KMS-11 (cell line): ENCODE measurements at regions not wholly inside any gene's neighbourhood (a gene's known extent, or its start where the extent isn't known, plus 50 kb on each side); places are given as distances from the start of the nearest gene placed in this dataset.

Experiments used
- H2AFZ ChIP-seq: fragments of 200-600 bp; sonication (generic); 2 replicates; pipeline ENCODE4 v1.6.1; 2016; ENCODE audit warnings: antibody characterized with exemption, mixed run types, low read depth
- H3K27ac ChIP-seq: fragments of 200-600 bp; sonication (generic); 2 replicates; pipeline ENCODE4 v1.6.1; 2016; ENCODE audit warnings: mild to moderate bottlenecking, mixed run types
- H3K27me3 ChIP-seq: fragments of 200-600 bp; sonication (generic); 2 replicates; pipeline ENCODE4 v1.6.1; 2017; ENCODE audit warnings: mild to moderate bottlenecking, low read depth, mixed run types, moderate library complexity; ENCODE audit not compliant: insufficient read depth
- H3K36me3 ChIP-seq: fragments of 200-600 bp; sonication (generic); 2 replicates; pipeline ENCODE4 v1.6.1; 2017; ENCODE audit warnings: mild to moderate bottlenecking, mixed run types; ENCODE audit not compliant: insufficient read depth
- H3K4me1 ChIP-seq: fragments of 200-600 bp; sonication (generic); 2 replicates; pipeline ENCODE4 v1.6.1; 2016; ENCODE audit warnings: mild to moderate bottlenecking, low read depth, mixed run types; ENCODE audit not compliant: poor library complexity, severe bottlenecking
- H3K4me2 ChIP-seq: fragments of 200-600 bp; sonication (generic); 2 replicates; pipeline ENCODE4 v1.7.0; 2016; ENCODE audit warnings: mild to moderate bottlenecking, mixed run types
- H3K4me3 ChIP-seq: fragments of 200-600 bp; sonication (generic); IDR thresholded peaks from 2 replicates; pipeline ENCODE4 v1.6.1; 2017; ENCODE audit warnings: low read depth, low read length, mixed read lengths; ENCODE audit not compliant: insufficient read depth
- H3K79me2 ChIP-seq: fragments of 200-600 bp; sonication (generic); 2 replicates; pipeline ENCODE4 v1.6.1; 2016; ENCODE audit warnings: low read depth, mixed run types; ENCODE audit not compliant: insufficient read depth
- H3K9ac ChIP-seq: fragments of 200-600 bp; sonication (generic); 2 replicates; pipeline ENCODE4 v1.6.1; 2016; ENCODE audit warnings: mild to moderate bottlenecking, mixed run types
- H4K20me1 ChIP-seq: fragments of 200-600 bp; sonication (generic); 2 replicates; pipeline ENCODE4 v1.6.1; 2016; ENCODE audit warnings: mild to moderate bottlenecking, mixed run types; ENCODE audit not compliant: insufficient read depth
- CTCF ChIP-seq: fragments of 200-600 bp; sonication (generic); conservative IDR thresholded peaks from 2 replicates; pipeline ENCODE4 v1.6.1; 2017; ENCODE audit warnings: low read depth, mild to moderate bottlenecking, antibody characterized with exemption, low read length, moderate library complexity, mixed read lengths

DNA sequence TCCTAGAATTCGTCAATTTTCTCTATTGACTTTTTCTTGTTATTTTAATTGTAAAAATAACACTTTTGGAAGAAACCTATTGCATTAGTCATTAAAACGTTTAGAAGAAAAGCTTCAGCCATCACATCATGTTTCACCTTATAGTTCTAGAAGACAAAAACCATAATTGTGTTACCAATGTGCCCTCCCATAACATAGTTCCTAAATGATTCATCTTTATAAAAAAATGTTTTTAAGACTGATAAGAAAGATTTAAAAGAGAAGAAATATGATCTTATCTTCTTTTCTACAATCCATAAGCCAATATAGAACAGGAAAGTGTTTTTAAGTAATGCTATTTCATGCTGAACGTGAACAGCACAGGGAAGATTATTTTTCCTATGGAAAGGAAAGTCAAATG is 316.6 kb upstream of the NDST4 start:
- no peaks in the 10 kb centered on the region for H3K79me2 ChIP-seq
- no peak for TF ChIP-seq CTCF
- no peaks in the 10 kb centered on the region for H3K36me3 ChIP-seq

GRCh38 chr4:115428455-115428854 is 315.0 kb upstream of the NDST4 start:
- Histone ChIP-seq H2AFZ (no peak overlapping the region), H4K20me1 (no peaks in the 10 kb centered on the region), H3K9ac (no peak overlapping the region), H3K79me2 (no peaks in the 10 kb centered on the region), H3K27me3 (no peaks in the 10 kb centered on the region), H3K4me3 (no peak overlapping the region), H3K27ac (no peak overlapping the region), H3K36me3 (no peaks in the 10 kb centered on the region), H3K4me1 (no peaks in the 10 kb centered on the region), H3K4me2 (no peak overlapping the region)
- no peak for TF ChIP-seq CTCF

More for the DNA sequence above, 316.6 kb upstream of the NDST4 start:
- H3K27me3 ChIP-seq, result no peaks in the 10 kb centered on the region
- H3K4me3 ChIP-seq, result no peak overlapping the region
- no peak overlapping the region for H3K9ac ChIP-seq
- H4K20me1 ChIP-seq, result no peaks in the 10 kb centered on the region
- no peak overlapping the region for H3K27ac ChIP-seq
- H3K4me2 ChIP-seq, result no peak overlapping the region
- no peak overlapping the region for H2AFZ ChIP-seq
- H3K4me1 ChIP-seq, result no peaks in the 10 kb centered on the region

GRCh38 chr4:115424852-115425251 is 311.4 kb upstream of the NDST4 start:
- no peak for TF ChIP-seq CTCF
- no peaks in the 10 kb centered on the region for H4K20me1 ChIP-seq
- H3K79me2 ChIP-seq, result no peaks in the 10 kb centered on the region

GRCh38 chr4:115418635-115419396 is 305.4 kb upstream of the NDST4 start:
- no peaks in the 10 kb centered on the region for H3K27me3 ChIP-seq
- no peak overlapping the region for H3K4me2 ChIP-seq
- no peaks in the 10 kb centered on the region for H3K4me1 ChIP-seq
- no peak for TF ChIP-seq CTCF
- no peak overlapping the region for H3K9ac ChIP-seq
- H3K36me3 ChIP-seq, result no peaks in the 10 kb centered on the region
- H3K4me3 ChIP-seq, result no peak overlapping the region
- no peaks in the 10 kb centered on the region for H3K79me2 ChIP-seq
- no peak overlapping the region for H3K27ac ChIP-seq
- H4K20me1 ChIP-seq, result no peaks in the 10 kb centered on the region
- no peak overlapping the region for H2AFZ ChIP-seq

More at GRCh38 chr4:115424852-115425251, 311.4 kb upstream of the NDST4 start:
- no peak overlapping the region for H3K27ac ChIP-seq
- no peak overlapping the region for H3K4me3 ChIP-seq
- H2AFZ ChIP-seq, result no peak overlapping the region
- no peaks in the 10 kb centered on the region for H3K36me3 ChIP-seq
- H3K27me3 ChIP-seq, result no peaks in the 10 kb centered on the region
- no peak overlapping the region for H3K4me2 ChIP-seq
- no peaks in the 10 kb centered on the region for H3K4me1 ChIP-seq
- no peak overlapping the region for H3K9ac ChIP-seq
